ENCODE measurements at regions not wholly inside any gene's neighbourhood (a gene's known extent, or its start where the extent isn't known, plus 50 kb on each side); places are given as distances from the start of the nearest gene placed in this dataset.
A peak's percentile ranks its signal among the peaks of the same experiment; 100 is the strongest.
"Not testable (repeated sequence)": the region's sequence is repeated elsewhere in the genome, so short reads cannot be mapped to it uniquely, and the experiment has no call there.

DNA sequence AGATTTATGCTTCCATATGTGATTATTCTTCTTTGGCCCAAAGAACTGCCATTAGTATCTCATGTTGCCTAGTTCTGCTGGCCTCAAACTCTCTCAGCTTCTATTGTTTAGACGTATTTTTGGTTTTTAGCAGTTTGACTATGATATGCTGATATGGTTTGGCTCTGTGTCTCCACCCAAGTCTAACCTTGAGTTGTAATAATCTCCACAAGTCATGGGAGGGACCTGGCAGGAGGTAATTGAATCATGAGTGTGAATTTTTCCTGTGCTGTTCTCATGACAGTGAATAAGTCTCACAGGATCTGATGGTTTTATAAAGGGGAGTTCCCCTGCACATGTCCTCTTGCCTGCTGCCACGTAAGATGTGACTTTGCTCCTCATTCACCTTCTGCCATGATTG lies 96.7 kb upstream of the ARG1 start:
- no peaks in the 10 kb centered on the region for H3K27me3 ChIP-seq
- H3K27ac ChIP-seq: no peak overlapping the region
- H3K4me1 ChIP-seq: no peaks in the 10 kb centered on the region
- H3K4me3 ChIP-seq: no peak overlapping the region
- intact Hi-C loops (cut with DNase I): no loop called here
- no peaks in the 10 kb centered on the region for H3K9me3 ChIP-seq
- TF ChIP-seq, protein P1, sequence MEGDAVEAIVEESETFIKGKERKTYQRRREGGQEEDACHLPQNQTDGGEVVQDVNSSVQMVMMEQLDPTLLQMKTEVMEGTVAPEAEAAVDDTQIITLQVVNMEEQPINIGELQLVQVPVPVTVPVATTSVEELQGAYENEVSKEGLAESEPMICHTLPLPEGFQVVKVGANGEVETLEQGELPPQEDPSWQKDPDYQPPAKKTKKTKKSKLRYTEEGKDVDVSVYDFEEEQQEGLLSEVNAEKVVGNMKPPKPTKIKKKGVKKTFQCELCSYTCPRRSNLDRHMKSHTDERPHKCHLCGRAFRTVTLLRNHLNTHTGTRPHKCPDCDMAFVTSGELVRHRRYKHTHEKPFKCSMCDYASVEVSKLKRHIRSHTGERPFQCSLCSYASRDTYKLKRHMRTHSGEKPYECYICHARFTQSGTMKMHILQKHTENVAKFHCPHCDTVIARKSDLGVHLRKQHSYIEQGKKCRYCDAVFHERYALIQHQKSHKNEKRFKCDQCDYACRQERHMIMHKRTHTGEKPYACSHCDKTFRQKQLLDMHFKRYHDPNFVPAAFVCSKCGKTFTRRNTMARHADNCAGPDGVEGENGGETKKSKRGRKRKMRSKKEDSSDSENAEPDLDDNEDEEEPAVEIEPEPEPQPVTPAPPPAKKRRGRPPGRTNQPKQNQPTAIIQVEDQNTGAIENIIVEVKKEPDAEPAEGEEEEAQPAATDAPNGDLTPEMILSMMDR (IDR thresholded peaks at IDR 0.05): no peak
- no peak overlapping the region for H3K9ac ChIP-seq (ENCODE audit: low read depth in 2 of 2, low read length in 2 of 2)
- no peaks in the 10 kb centered on the region for H3K36me3 ChIP-seq
- no peak for DNase-seq

DNA sequence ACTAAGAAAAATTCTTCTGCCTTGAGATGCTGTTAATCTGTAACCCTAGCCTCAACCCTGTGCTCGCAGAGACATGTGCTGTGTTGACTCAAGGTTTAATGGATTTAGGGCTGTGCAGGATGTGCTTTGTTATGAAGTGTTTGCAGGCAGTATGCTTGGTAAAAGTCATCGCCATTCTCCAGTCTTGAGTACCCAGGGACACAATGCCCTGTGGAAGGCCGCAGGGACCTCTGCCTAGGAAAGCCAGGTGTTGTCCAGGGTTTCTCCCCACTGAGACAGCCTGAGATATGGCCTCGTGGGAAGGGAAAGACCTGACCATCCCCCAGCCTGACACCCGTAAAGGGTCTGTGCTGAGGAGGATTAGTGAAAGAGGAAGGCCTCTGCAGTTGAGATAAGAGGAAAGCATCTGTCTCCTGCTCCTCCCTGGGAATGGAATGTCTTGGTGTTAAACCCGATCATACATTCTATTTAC lies 94.2 kb upstream of the ARG1 start:
- intact Hi-C loops (cut with DNase I); H3K27ac ChIP-seq; H3K27me3 ChIP-seq; H3K4me3 ChIP-seq; H3K4me1 ChIP-seq; H3K9me3 ChIP-seq; H3K9ac ChIP-seq (ENCODE audit: low read depth in 2 of 2, low read length in 2 of 2); H3K36me3 ChIP-seq: not testable (repeated sequence)
- peak; percentile 41 for DNase-seq

DNA sequence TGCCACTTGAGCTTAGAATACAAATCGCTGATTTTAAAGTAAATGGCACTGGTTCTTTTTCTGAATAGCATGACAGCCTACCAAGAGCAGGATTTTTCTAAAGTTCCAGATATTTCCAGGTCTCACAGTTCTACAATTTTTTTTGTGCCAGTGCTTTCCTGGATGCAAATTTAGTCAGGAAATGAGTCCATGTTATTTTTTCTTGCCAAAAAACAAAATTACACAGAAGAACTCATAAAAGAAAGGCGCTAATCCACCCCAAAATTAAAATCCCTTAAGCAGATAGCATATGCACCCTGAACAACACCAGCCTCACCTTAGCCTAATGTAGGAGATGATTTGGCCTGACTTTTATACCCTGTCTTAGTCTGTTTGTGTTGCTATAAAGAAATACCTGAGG lies 86.4 kb upstream of the ARG1 start:
- Histone ChIP-seq H3K4me1 (no peaks in the 10 kb centered on the region), H3K4me3 (no peak overlapping the region), H3K27me3 (no peaks in the 10 kb centered on the region), H3K36me3 (no peaks in the 10 kb centered on the region), H3K9ac (ENCODE audit: low read depth in 2 of 2, low read length in 2 of 2) (no peak overlapping the region), H3K9me3 (no peaks in the 10 kb centered on the region), H3K27ac (no peak overlapping the region)
- intact Hi-C loops (cut with DNase I): no loop called here
- no peak for DNase-seq
- TF ChIP-seq, protein P1 (IDR thresholded peaks at IDR 0.05): no peak

DNA sequence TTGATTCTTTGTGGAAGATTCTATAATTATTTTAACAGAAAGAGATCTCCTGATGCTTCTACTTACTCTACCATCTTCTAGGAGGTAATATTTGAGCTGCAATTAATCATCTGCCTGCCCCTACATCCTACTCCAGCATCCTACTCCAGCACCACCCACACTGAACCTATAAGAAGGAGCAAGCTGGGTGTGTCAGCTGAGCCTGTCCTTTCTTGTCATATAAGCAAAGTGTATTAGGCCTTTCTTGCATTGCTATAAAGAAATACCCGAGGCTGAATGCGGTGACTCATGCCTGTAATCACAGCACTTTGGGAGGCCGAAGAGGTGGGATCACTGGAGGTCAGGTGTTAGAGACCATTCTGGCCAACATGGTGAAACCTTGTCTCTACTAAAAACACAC lies 84.2 kb upstream of the ARG1 start:
- Histone ChIP-seq H3K4me3 (no peak overlapping the region), H3K36me3 (no peaks in the 10 kb centered on the region), H3K27ac (no peak overlapping the region), H3K9ac (ENCODE audit: low read depth in 2 of 2, low read length in 2 of 2) (no peak overlapping the region), H3K9me3 (no peaks in the 10 kb centered on the region), H3K27me3 (no peaks in the 10 kb centered on the region), H3K4me1 (no peaks in the 10 kb centered on the region)
- intact Hi-C loops (cut with DNase I): no loop called here
- DNase-seq: no peak
- TF ChIP-seq, protein P1 (IDR thresholded peaks at IDR 0.05): no peak

DNA sequence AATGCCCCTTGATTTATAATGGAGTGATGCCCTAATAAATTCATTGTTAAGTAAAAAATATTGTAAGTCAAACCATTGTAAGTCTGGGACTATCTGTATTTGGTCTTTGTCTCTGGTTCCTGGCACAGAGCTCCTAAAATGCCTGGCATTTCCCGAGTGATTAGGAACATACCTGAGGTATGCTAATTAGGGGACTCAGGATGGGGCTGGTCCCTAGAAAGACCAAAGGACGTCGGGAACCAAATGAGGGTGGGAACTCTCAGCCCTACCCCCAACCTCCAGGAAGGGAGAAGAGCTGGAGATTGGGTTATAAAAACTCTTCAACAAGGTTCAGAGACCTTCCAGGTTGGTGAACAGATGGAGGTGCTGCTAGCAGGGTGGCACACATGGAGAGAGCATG lies 82.6 kb upstream of the ARG1 start:
- H3K9me3 ChIP-seq: no peaks in the 10 kb centered on the region
- no peaks in the 10 kb centered on the region for H3K36me3 ChIP-seq
- no peak overlapping the region for H3K4me3 ChIP-seq
- no peaks in the 10 kb centered on the region for H3K27me3 ChIP-seq
- H3K27ac ChIP-seq: no peak overlapping the region
- TF ChIP-seq, protein P1 (IDR thresholded peaks at IDR 0.05): no peak
- no peak for DNase-seq
- no peaks in the 10 kb centered on the region for H3K4me1 ChIP-seq
- intact Hi-C loops (cut with DNase I): no loop called here
- H3K9ac ChIP-seq (ENCODE audit: low read depth in 2 of 2, low read length in 2 of 2): no peak overlapping the region

DNA sequence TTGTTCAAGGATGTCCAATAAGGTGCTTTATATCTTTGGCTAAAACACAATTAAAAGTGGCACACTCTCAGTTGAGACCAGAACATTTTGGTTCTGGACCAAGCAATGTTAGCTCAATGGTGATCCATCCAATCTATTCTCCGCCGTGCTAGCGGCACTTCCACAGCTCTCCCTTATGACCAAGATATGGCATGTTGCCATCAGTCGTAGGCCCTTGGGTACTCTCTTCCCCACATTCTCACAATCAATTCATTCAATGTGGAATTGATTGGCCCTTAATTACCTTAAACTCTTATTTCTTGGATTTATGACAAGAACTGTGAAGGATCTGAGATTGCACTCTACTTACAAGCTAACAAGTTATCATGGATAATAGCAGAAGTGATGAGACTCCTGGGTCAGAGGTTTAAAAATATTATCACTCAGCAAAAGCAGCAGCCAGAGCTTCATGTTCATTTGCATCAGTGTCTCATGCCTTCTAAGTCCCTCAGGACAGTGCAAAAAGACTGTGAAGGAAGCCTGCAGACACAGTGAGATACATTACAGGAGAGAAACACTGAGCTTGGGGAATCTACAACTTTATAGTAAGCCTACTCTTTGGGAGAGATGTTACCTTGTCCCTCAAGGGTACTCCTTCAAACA lies 80.0 kb upstream of the ARG1 start:
- intact Hi-C loops (cut with DNase I): no loop called here
- H3K27ac ChIP-seq: no peak overlapping the region
- no peaks in the 10 kb centered on the region for H3K9me3 ChIP-seq
- no peak for DNase-seq
- H3K9ac ChIP-seq (ENCODE audit: low read depth in 2 of 2, low read length in 2 of 2): no peak overlapping the region
- H3K36me3 ChIP-seq: no peaks in the 10 kb centered on the region
- H3K4me3 ChIP-seq: no peak overlapping the region
- H3K27me3 ChIP-seq: no peaks in the 10 kb centered on the region
- no peaks in the 10 kb centered on the region for H3K4me1 ChIP-seq
- TF ChIP-seq, protein P1 (IDR thresholded peaks at IDR 0.05): no peak

DNA sequence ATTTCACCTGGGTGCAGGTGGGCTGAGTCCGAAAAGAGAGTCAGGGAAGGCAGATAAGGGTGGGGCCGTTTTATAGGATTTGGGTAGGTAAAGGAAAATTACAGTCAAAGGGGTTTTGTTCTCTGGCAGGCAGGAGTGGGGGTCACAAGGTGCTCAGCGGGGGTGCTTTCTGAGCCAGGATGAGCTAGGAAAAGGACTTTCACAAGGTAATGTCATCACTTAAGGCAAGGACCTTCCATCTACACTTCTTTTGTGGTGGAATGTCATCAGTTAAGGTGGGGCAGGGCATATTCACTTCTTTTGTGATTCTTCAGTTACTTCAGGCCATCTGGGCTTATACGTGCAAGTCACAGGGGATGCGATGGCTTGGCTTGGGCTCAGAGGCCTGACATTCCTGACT lies 68.6 kb upstream of the ARG1 start:
- H3K4me1 ChIP-seq; H3K27me3 ChIP-seq; DNase-seq; H3K9ac ChIP-seq (ENCODE audit: low read depth in 2 of 2, low read length in 2 of 2); H3K9me3 ChIP-seq; H3K36me3 ChIP-seq; intact Hi-C loops (cut with DNase I); H3K27ac ChIP-seq; H3K4me3 ChIP-seq: not testable (repeated sequence)
